SJCRH30 (cell line): ENCODE measurements at regions not wholly inside any gene's neighbourhood (a gene's known extent, or its start where the extent isn't known, plus 50 kb on each side); places are given as distances from the start of the nearest gene placed in this dataset.
A peak's percentile ranks its signal among the peaks of the same experiment; 100 is the strongest.

Experiments used
- DNase-seq, 2 experiments: peaks; one replicate each; pipeline ENCODE4 v3.0.0-alpha.2; 2015 to 2020
- H3K27ac ChIP-seq: fragments of 250-450 bp; sonication (Bioruptor Pico); 2 replicates; pipeline ENCODE4 v1.5.1; 2020; ENCODE audit warnings: mild to moderate bottlenecking, moderate library complexity
- H3K27me3 ChIP-seq: fragments of 250-450 bp; sonication (Bioruptor Pico); 2 replicates; pipeline ENCODE4 v1.5.1; 2020; ENCODE audit warnings: mild to moderate bottlenecking, moderate library complexity
- H3K36me3 ChIP-seq: fragments of 250-450 bp; sonication (Bioruptor Pico); 2 replicates; pipeline ENCODE4 v1.5.1; 2020; ENCODE audit warnings: mild to moderate bottlenecking, moderate library complexity
- H3K4me1 ChIP-seq: fragments of 250-450 bp; sonication (Bioruptor Pico); 2 replicates; pipeline ENCODE4 v1.5.1; 2020; ENCODE audit warnings: mild to moderate bottlenecking, moderate library complexity
- H3K4me3 ChIP-seq: fragments of 250-450 bp; sonication (Bioruptor Pico); 2 replicates; pipeline ENCODE4 v1.5.1; 2020; ENCODE audit warnings: mild to moderate bottlenecking, moderate library complexity
- H3K9me3 ChIP-seq: fragments of 250-450 bp; sonication (Bioruptor Pico); replicated peaks from 2 replicates; pipeline ENCODE4 v1.5.1; 2020; ENCODE audit warnings: mild to moderate bottlenecking, moderate library complexity

DNA sequence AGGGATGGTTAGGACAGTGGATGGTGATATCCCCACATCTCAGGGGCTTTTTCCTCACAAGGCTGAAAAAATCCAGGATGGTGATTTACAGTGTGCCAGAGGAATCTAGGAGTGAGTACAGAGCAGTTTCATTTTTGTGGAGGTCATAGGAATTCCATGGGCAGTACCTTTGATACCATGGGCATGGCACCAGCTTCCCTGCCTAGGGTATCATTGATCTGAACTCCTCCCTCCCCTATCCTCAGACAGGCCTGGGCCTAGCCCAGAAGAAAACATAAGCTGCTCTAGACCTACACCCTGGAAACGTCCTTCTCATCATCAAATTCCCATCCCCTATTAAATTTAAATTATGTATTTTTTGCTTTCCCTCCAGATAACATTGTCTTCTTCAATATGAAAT lies 136.3 kb upstream of the KLHL29 start:
- H3K4me3 ChIP-seq, result no peak overlapping the region
- H3K4me1 ChIP-seq, result peaks cover 2% of the 10 kb centered on the region; the same call in 1 of the 2 replicates
- no peaks in the 10 kb centered on the region for H3K36me3 ChIP-seq
- no peak overlapping the region for H3K27ac ChIP-seq
- no peak for DNase-seq
- H3K9me3 ChIP-seq, result no peaks in the 10 kb centered on the region
- no peaks in the 10 kb centered on the region for H3K27me3 ChIP-seq

DNA sequence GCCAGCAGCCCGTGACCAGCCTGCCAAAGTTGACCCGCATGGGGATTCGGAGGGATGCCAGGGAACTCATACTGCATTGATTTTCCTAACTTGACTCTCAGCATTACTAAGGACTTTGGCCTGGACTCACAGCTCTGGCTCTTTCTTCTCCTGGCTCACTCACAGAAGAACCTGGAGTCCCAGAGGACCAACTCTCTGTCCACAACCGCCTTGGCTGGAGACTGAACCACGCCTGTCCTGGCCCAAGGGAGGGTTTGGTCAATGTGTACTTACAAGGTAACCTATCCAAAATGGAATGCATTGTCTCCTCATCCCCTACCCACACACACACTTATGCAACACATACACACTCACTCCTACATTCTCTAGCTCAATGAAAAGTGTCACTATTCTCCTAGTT lies 135.6 kb upstream of the KLHL29 start:
- Histone ChIP-seq H3K9me3 (no peaks in the 10 kb centered on the region), H3K4me1 (no peaks in the 10 kb centered on the region), H3K27me3 (no peaks in the 10 kb centered on the region), H3K4me3 (no peak overlapping the region), H3K36me3 (no peaks in the 10 kb centered on the region), H3K27ac (no peak overlapping the region)
- no peak for DNase-seq

DNA sequence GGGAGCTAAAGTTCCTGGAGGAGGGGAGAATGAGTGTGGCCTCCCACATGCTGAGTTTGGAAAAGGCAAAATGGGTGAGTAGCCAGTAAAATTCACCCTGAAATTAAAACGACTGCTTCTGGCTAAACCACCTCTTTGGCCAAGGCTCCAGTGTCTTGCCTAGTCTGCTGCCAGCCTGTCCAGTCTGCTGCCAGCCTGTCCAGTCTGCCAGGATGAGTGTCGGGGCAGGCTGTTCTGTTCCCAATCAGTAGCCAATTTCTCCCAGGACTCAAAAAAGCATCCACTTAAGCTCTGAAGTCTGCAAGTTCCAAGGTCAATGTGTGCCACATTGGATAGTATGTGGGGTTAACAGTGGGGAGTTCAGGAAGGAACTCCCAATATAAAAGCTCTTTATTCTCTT lies 134.6 kb upstream of the KLHL29 start:
- no peaks in the 10 kb centered on the region for H3K9me3 ChIP-seq
- H3K4me3 ChIP-seq, result no peak overlapping the region
- no peaks in the 10 kb centered on the region for H3K4me1 ChIP-seq
- no peak for DNase-seq
- no peaks in the 10 kb centered on the region for H3K27me3 ChIP-seq
- H3K36me3 ChIP-seq, result no peaks in the 10 kb centered on the region
- no peak overlapping the region for H3K27ac ChIP-seq

DNA sequence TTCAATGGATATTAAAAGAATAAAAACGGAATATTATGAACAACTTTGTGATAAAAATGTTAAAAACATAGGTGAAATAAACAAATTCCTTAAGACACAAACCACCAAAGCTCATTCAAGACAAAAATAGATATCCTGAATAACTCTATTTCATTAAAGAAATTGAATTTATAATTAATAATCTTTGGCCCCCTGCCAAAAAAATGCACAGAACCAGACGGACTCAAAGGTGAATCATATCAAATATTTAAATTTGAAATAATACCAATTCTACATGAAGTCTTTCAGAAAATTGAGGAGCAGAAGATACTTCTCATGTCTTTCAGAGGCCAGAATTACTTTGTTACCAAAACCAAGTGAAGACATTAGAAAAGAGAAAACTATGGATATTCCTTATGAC lies 128.3 kb upstream of the KLHL29 start:
- H3K27ac ChIP-seq, result no peak overlapping the region
- no peaks in the 10 kb centered on the region for H3K27me3 ChIP-seq
- no peak overlapping the region for H3K4me3 ChIP-seq
- no peaks in the 10 kb centered on the region for H3K36me3 ChIP-seq
- DNase-seq, result no peak
- no peaks in the 10 kb centered on the region for H3K4me1 ChIP-seq
- H3K9me3 ChIP-seq, result no peaks in the 10 kb centered on the region

DNA sequence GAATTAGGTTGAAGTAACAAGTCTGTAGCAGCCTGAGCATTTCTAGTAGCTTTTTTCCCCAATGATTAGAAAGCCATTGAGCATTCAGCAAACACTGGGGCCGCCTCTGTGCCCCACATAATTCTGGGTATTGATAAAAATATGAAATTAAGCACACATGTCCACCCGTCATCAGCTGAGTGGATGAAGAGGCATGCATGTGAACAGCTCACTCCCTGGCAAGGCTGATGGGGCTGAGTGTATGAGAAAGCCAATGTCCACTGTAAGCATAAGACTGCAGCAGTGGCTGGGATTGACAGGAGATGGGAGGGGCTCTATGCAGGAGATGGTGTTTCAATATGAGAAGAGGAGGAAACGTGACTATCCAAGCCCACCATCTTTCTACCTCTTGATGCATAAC lies 124.4 kb upstream of the KLHL29 start:
- no peaks in the 10 kb centered on the region for H3K27me3 ChIP-seq
- H3K36me3 ChIP-seq, result no peaks in the 10 kb centered on the region
- no peaks in the 10 kb centered on the region for H3K9me3 ChIP-seq
- DNase-seq, result no peak
- H3K4me3 ChIP-seq, result no peak overlapping the region
- no peak overlapping the region for H3K27ac ChIP-seq
- no peaks in the 10 kb centered on the region for H3K4me1 ChIP-seq

DNA sequence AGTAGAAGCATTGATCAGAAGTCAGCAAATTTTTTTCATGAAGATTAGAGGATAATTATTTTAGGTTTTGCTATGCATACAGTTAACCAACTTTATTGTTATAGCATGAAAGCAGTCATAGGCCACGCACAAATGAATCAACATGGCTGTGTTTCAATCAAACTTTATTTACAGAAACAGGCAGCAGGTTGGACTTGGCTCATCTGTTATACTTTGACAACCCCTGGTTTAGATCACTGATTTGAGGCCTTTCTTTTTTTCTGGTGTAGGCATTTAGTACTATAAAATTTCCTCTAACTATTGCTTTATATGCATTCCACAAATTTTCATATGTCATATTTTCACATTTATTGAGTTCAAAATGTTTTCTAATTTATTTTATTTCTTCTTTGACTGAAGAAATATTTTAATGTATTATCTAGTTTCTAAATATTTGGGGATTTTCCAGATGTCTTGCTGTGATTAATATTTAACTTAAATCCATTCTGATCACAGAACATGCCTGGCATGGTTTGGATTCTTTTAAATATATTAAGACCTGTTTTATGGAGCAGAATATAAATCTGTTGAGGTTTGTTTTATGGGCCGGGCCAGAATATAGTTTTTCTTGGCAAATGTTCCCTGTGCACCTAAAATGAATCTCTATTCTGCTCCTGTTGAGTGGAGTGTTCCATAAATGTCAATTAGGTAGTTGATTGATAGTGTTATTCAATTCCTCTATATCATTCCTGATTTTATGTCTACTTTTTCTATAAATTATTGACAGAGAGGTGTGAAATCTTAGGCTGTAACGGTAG lies 116.3 kb upstream of the KLHL29 start:
- Histone ChIP-seq H3K36me3 (no peaks in the 10 kb centered on the region), H3K4me1 (peaks cover 26% of the 10 kb centered on the region), H3K9me3 (no peaks in the 10 kb centered on the region), H3K27ac (no peak overlapping the region), H3K4me3 (no peak overlapping the region), H3K27me3 (no peaks in the 10 kb centered on the region)
- no peak for DNase-seq

DNA sequence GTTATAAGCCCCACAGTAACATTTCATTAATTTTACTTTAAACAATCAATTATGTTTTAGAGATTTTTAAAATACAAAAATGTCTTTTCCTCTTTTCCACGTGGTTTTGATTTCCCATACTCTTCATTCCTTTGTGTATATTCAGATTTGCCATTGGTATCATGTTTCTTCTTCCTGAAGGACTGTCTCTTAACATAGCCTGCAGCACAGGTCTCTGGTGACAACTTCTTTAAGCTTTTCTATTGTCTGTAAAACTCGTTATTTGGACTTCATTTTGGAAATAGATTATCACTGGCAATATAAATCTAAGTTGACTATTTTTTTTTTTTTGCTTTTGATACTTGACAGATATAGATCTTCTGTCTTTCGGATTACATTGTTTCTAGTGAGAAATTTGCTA lies 115.2 kb upstream of the KLHL29 start:
- Histone ChIP-seq H3K4me1 (peaks cover 34% of the 10 kb centered on the region), H3K9me3 (no peaks in the 10 kb centered on the region), H3K36me3 (no peaks in the 10 kb centered on the region), H3K27me3 (no peaks in the 10 kb centered on the region), H3K4me3 (no peak overlapping the region), H3K27ac (peak overlapping the region; percentile 8)
- DNase-seq, result peak in 1 of 2 experiments; percentile 67

DNA sequence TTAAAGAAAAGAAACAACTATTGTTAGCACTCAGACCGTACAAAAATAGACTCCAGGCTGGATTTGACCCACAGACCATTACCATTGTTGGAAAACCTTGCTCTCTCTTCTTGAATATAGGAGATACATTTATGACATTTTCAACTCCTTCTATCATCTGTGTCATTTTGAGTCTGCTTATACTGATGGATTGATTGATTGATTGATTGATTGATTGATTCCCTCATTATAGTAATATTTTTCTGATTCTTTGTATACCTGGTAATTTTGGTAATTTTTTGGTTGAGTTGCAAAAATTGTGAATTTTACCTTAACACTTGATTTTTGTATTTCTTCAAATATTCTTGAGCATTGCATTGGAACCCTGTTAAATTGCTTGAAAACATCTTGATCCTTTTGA lies 114.2 kb upstream of the KLHL29 start:
- H3K4me3 ChIP-seq, result no peak overlapping the region
- H3K4me1 ChIP-seq, result peaks cover 34% of the 10 kb centered on the region
- DNase-seq, result no peak
- H3K36me3 ChIP-seq, result no peaks in the 10 kb centered on the region
- no peaks in the 10 kb centered on the region for H3K27me3 ChIP-seq
- H3K9me3 ChIP-seq, result no peaks in the 10 kb centered on the region
- H3K27ac ChIP-seq, result no peak overlapping the region

DNA sequence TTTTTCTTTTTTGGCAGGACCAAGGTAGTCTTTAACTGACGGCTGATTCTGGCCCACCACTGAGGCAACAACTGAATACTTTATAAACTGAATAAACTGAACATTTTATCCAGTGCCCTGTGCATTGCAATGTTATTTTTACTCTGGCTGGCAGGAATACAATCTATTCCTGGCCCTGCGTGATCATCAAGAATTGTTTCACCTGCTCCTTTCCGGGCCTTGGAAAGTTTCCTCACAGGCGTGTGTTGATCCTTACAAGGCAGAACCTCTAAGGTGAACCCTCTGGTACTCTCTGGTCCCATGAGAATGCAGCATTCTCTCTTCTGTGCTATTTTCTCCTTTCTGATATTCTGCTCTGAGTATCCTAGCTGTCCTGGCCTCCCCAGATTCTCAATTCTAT lies 113.7 kb upstream of the KLHL29 start:
- Histone ChIP-seq H3K27ac (no peak overlapping the region), H3K4me1 (peaks cover 34% of the 10 kb centered on the region), H3K4me3 (no peak overlapping the region), H3K27me3 (no peaks in the 10 kb centered on the region), H3K36me3 (no peaks in the 10 kb centered on the region), H3K9me3 (no peaks in the 10 kb centered on the region)
- DNase-seq, result no peak

DNA sequence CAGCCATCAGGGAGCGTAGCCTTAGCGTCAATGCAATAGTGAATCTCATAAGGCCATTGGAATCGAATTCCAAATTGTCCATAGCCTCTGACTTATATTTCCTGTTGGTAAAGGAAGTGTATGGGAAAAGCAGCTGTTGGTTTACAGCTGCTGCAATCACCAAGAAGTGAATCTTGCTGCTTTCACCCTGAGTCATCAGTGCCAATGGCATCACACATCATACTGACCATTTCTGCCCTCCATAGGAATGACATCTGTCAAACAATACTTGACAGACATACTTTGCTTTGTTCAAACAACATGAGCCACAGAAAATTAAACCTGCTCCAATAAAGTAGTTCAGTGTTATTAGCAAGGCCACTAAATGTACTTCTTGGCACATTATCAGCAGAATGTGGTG lies 111.2 kb upstream of the KLHL29 start:
- H3K36me3 ChIP-seq, result no peaks in the 10 kb centered on the region
- H3K9me3 ChIP-seq, result no peaks in the 10 kb centered on the region
- H3K27ac ChIP-seq, result peak overlapping the region; percentile 64
- no peak overlapping the region for H3K4me3 ChIP-seq
- peaks cover 34% of the 10 kb centered on the region for H3K4me1 ChIP-seq
- H3K27me3 ChIP-seq, result no peaks in the 10 kb centered on the region
- DNase-seq, result peak; percentile 50 to 79

DNA sequence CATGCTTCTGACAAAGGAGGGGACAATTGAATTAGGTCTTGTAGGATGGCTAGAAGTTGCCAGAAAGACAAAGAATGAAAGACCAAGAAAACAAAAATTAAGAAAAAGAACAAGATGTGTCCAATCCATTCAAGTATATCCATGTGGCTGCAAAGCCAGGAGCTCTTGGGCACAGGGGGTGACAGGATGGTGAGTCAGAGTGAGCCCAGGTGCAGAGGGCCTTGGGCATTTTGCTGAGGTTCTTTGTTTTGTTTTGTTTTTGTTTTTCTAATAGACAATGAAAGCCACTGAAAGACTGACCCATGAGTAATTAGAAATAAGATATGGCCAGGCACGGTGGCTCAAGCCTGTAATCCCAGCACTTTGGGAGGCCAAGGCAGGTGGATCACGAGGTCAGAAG lies 104.6 kb upstream of the KLHL29 start:
- no peak overlapping the region for H3K27ac ChIP-seq
- no peak for DNase-seq
- H3K36me3 ChIP-seq, result no peaks in the 10 kb centered on the region
- H3K4me3 ChIP-seq, result no peak overlapping the region
- H3K9me3 ChIP-seq, result no peaks in the 10 kb centered on the region
- H3K4me1 ChIP-seq, result peaks cover 3% of the 10 kb centered on the region; the same call in 1 of the 2 replicates
- no peaks in the 10 kb centered on the region for H3K27me3 ChIP-seq

DNA sequence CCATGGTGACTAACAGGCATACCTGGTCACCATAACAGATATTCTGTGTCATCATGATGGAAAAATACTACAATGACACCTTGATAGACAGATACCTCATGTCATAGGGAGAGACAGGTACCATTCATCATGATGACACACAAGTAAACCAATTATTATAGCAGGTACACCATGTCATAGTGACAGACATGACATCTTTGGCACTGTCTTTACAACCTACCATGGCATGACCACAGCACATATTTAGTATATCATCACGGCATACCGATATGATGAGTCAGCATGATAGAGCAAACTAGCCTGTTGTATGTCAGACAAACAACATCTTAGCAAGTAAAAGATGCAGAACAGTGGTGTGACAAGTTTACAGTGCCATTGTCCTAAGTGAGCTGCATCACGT lies 101.3 kb upstream of the KLHL29 start:
- Histone ChIP-seq H3K4me1 (peaks cover 16% of the 10 kb centered on the region), H3K36me3 (no peaks in the 10 kb centered on the region), H3K27ac (no peak overlapping the region), H3K4me3 (no peak overlapping the region), H3K27me3 (no peaks in the 10 kb centered on the region), H3K9me3 (no peaks in the 10 kb centered on the region)
- DNase-seq, result no peak

DNA sequence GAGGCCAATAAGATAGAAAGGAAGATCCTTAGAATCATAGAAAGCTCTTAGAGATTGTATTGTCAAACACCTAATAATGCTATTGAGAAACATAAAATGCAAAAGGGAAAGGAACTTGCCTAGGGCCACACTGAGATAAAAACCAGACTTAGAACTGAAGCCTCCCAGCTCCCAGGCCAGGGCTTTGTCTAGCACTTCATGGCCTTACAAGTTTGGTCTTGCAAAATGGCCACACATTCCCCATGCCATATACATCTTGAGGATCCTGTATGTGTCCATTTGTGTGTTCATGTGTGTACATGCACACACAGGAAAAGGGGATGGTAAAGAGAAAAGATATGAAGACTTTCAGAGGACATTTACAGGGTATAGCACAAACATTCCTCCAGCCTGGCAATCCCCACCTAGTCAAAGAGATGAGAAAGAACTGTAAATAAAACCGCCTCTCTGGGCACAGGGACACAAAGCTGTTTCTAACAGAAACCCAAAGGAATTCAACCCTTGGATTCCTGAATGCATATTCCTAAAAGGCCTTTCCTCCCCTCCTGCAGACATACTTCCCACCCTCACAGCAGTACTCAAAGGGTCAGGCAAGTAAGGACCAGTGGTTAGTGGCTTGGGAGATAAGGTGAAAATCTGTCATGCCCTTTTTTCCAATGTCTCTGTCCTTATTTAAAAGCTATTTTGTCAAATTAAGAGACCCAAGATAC lies 99.7 kb upstream of the KLHL29 start:
- no peaks in the 10 kb centered on the region for H3K27me3 ChIP-seq
- H3K36me3 ChIP-seq, result no peaks in the 10 kb centered on the region
- H3K9me3 ChIP-seq, result no peaks in the 10 kb centered on the region
- H3K4me3 ChIP-seq, result no peak overlapping the region
- no peak for DNase-seq
- H3K27ac ChIP-seq, result no peak overlapping the region
- H3K4me1 ChIP-seq, result peaks cover 15% of the 10 kb centered on the region

DNA sequence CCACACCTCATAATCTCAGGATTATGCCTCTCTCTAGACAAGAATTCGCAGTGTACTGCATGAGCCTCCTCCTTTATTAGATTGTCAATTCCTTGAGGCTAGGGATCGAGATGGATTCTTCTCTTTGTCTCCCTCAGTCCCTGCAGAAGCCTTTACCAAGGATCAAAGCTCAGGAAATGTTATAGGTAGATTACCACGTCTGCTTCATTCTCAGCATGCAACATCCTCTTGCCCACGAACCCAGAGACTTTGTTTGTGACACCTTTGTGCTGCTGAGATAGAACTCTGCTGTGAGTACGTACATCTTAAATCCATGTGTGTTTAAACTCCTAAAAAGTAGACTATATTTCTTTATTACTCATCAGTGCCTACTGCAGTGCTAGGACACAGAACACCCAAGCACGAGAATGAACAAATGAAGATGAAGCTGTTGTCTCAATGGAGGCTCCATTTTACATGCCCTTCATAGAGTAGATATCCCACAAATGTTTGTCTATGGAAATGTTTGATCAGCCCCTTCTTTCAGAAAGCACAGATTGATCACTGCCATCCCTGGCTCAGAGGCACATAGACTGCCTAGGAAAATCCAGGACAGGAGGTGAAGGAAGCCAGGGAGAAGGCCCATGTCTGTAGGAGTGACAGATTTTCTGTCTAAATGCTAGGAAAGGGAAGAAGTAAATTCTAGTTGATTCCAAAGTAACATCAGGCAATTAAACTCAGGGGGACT lies 98.8 kb upstream of the KLHL29 start:
- no peaks in the 10 kb centered on the region for H3K9me3 ChIP-seq
- H3K36me3 ChIP-seq, result no peaks in the 10 kb centered on the region
- H3K4me1 ChIP-seq, result peaks cover 14% of the 10 kb centered on the region
- no peak overlapping the region for H3K4me3 ChIP-seq
- DNase-seq, result no peak
- no peaks in the 10 kb centered on the region for H3K27me3 ChIP-seq
- H3K27ac ChIP-seq, result no peak overlapping the region
